ENCODE measurements at regions not wholly inside any gene's neighbourhood (a gene's known extent, or its start where the extent isn't known, plus 50 kb on each side); places are given as distances from the start of the nearest gene placed in this dataset.

DNA sequence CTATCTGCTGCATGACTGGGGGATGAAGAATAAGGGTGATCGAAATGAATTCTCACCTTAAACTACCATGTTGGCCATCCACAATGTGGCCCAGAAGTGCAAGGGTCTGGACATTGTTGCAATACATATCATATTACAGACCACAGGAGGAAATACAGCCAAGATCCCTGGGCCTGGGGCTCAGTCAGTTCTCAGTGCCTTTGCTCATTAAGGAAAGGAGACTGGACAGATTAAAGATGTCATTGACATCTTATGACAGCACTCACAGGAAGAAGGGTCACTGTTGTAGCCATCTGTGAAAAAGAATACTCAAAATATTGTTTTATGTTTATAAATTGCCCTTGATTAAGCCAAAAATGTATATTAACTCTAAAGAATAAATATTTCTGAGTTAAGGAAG, 1345.2 kb downstream of the FSTL5 start:
- ChIA-PET POLR2A (no interaction called here), CTCF (ENCODE audit: low intra/inter-chr PET ratio, low total read pairs) (no interaction called here)
- Histone ChIP-seq H3K27ac (ENCODE audit: extremely low read length, insufficient read depth, low read length) (no peak overlapping the region), H3K27me3 (ENCODE audit: control insufficient read depth in 1 of 2, insufficient read depth in 2 of 2, low read length in 2 of 2) (no peaks in the 10 kb centered on the region), H3K9me3 (ENCODE audit: low read length) (0 out of 2 replicates have a peak, but pooled peaks cover 4% of the 10 kb centered on the region), H3K4me2 (ENCODE audit: low read depth, low read length) (no peak overlapping the region), H3K79me2 (ENCODE audit: insufficient read depth, low read length) (no peaks in the 10 kb centered on the region), H3K4me3 (replicated peaks in 1 of 3; ENCODE audit: insufficient read depth in 1 of 3, low read depth in 2 of 3, low read length in 3 of 3) (no peak overlapping the region), H3K4me1 (ENCODE audit: insufficient read depth, low read length) (no peaks in the 10 kb centered on the region), H4K20me1 (ENCODE audit: insufficient read depth, low read length) (no peaks in the 10 kb centered on the region), H2AFZ (ENCODE audit: low read length) (no peak overlapping the region), H3K36me3 (replicated peaks in 1 of 2; ENCODE audit: control insufficient read depth in 1 of 2, insufficient read depth in 2 of 2, low read length in 2 of 2) (no peaks in the 10 kb centered on the region), H3K9ac (ENCODE audit: insufficient read depth, low read depth, low read length) (no peak overlapping the region)
- no TSS peak for BruUV-seq (replicated peaks)
- ATAC-seq (no peak), FAIRE-seq (no peak), DNase-seq (ENCODE audit: low spot score) (no peak)
- intact Hi-C loops (cut with micrococcal nuclease; ENCODE audit: unreplicated experiment) (no loop called here), in situ Hi-C loops (cut with HindIII; ENCODE audit: extremely low pct_ligation_motif_present, low pct_unique_long_range_greater_than_20kb) (no loop called here)
- TF ChIP-seq TEF (CRISPR knock-in tag; IDR thresholded peaks at IDR 0.05) (no peak), MED13 (CRISPR knock-in tag; IDR thresholded peaks at IDR 0.05) (no peak), ZNF367 (CRISPR knock-in tag; IDR thresholded peaks at IDR 0.05; ENCODE audit: borderline replicate concordance) (no peak), ZFP37 (CRISPR knock-in tag; IDR thresholded peaks at IDR 0.05; ENCODE audit: borderline replicate concordance) (no peak), ELF3 (CRISPR knock-in tag; IDR thresholded peaks at IDR 0.05) (no peak), GATA4 (IDR thresholded peaks at IDR 0.05; ENCODE audit: borderline replicate concordance, low read depth) (no peak), ZNF510 (CRISPR knock-in tag; IDR thresholded peaks at IDR 0.05; ENCODE audit: low read depth) (no peak), ZNF704 (CRISPR knock-in tag; IDR thresholded peaks at IDR 0.05; ENCODE audit: borderline replicate concordance) (no peak), SMARCE1 (IDR thresholded peaks at IDR 0.05; ENCODE audit: borderline replicate concordance) (no peak), SOX13 (IDR thresholded peaks at IDR 0.05) (no peak), SOX13 (CRISPR knock-in tag; conservative IDR thresholded peaks at IDR 0.05 in 1 of 2, IDR thresholded peaks at IDR 0.05 in 1 of 2) (no peak), ATF7-NPFF (CRISPR knock-in tag; IDR thresholded peaks at IDR 0.05; ENCODE audit: low read depth) (no peak), PRMT3 (CRISPR knock-in tag; IDR thresholded peaks at IDR 0.05; ENCODE audit: borderline replicate concordance, low read depth) (no peak)
- TF ChIP-seq, protein P1, sequence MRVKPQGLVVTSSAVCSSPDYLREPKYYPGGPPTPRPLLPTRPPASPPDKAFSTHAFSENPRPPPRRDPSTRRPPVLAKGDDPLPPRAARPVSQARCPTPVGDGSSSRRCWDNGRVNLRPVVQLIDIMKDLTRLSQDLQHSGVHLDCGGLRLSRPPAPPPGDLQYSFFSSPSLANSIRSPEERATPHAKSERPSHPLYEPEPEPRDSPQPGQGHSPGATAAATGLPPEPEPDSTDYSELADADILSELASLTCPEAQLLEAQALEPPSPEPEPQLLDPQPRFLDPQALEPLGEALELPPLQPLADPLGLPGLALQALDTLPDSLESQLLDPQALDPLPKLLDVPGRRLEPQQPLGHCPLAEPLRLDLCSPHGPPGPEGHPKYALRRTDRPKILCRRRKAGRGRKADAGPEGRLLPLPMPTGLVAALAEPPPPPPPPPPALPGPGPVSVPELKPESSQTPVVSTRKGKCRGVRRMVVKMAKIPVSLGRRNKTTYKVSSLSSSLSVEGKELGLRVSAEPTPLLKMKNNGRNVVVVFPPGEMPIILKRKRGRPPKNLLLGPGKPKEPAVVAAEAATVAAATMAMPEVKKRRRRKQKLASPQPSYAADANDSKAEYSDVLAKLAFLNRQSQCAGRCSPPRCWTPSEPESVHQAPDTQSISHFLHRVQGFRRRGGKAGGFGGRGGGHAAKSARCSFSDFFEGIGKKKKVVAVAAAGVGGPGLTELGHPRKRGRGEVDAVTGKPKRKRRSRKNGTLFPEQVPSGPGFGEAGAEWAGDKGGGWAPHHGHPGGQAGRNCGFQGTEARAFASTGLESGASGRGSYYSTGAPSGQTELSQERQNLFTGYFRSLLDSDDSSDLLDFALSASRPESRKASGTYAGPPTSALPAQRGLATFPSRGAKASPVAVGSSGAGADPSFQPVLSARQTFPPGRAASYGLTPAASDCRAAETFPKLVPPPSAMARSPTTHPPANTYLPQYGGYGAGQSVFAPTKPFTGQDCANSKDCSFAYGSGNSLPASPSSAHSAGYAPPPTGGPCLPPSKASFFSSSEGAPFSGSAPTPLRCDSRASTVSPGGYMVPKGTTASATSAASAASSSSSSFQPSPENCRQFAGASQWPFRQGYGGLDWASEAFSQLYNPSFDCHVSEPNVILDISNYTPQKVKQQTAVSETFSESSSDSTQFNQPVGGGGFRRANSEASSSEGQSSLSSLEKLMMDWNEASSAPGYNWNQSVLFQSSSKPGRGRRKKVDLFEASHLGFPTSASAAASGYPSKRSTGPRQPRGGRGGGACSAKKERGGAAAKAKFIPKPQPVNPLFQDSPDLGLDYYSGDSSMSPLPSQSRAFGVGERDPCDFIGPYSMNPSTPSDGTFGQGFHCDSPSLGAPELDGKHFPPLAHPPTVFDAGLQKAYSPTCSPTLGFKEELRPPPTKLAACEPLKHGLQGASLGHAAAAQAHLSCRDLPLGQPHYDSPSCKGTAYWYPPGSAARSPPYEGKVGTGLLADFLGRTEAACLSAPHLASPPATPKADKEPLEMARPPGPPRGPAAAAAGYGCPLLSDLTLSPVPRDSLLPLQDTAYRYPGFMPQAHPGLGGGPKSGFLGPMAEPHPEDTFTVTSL (CRISPR knock-in tag; IDR thresholded peaks at IDR 0.05; ENCODE audit: borderline replicate concordance) = no peak
- TF ChIP-seq, protein P2, sequence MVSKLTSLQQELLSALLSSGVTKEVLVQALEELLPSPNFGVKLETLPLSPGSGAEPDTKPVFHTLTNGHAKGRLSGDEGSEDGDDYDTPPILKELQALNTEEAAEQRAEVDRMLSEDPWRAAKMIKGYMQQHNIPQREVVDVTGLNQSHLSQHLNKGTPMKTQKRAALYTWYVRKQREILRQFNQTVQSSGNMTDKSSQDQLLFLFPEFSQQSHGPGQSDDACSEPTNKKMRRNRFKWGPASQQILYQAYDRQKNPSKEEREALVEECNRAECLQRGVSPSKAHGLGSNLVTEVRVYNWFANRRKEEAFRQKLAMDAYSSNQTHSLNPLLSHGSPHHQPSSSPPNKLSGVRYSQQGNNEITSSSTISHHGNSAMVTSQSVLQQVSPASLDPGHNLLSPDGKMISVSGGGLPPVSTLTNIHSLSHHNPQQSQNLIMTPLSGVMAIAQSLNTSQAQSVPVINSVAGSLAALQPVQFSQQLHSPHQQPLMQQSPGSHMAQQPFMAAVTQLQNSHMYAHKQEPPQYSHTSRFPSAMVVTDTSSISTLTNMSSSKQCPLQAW (CRISPR knock-in tag; IDR thresholded peaks at IDR 0.05) = no peak
- 0% methylated on average over 1 of the region's 1 CpG for WGBS (ENCODE audit: low lambda C conversion rate)
